IMR-90 (cell line): ENCODE measurements at regions not wholly inside any gene's neighbourhood (a gene's known extent, or its start where the extent isn't known, plus 50 kb on each side); places are given as distances from the start of the nearest gene placed in this dataset.

Source experiments
- ATAC-seq: fragments of 200-7000 bp; cut with Tn5 transposase; 2 replicates; pipeline ENCODE4 v1.9.1; 2020; ENCODE audit warnings: low read depth, mild to moderate bottlenecking, moderate library complexity
- BruUV-seq: library from RNA; stranded (reverse); fragments of 400-500 nt; replicated peaks from 2 replicates; lab custom pipeline; 2021; lab: Mats Ljungman, UMichigan
- CTCF ChIA-PET: fragments of 300-600 bp; formaldehyde crosslinking; extraction: SDS; loops from one replicate; lab custom pipeline; 2021; ENCODE audit warnings: antibody characterized with exemption; lab: Yijun Ruan, JAX
- POLR2A ChIA-PET: fragments of 300-600 bp; sonication (Branson Sonifier 250); formaldehyde crosslinking; loops from one replicate; lab custom pipeline; 2022; ENCODE audit warnings: antibody characterized with exemption; ENCODE audit not compliant: unreplicated experiment; lab: Charles Lee
- DNase-seq: peaks from one replicate; pipeline ENCODE4 v3.0.0; 2013
- H2AFZ ChIP-seq: replicated peaks from 2 replicates; pipeline ENCODE3; 2013; ENCODE audit warnings: low read length, mild to moderate bottlenecking; ENCODE audit not compliant: poor library complexity
- H2AK5ac ChIP-seq: 2 replicates; pipeline ENCODE4 v1.6.1; 2013; ENCODE audit warnings: low read depth, low read length, inconsistent platforms
- H2AK9ac ChIP-seq: replicated peaks from 2 replicates; pipeline ENCODE3; 2013; ENCODE audit warnings: mild to moderate bottlenecking, low read depth, low read length, moderate library complexity; ENCODE audit not compliant: poor library complexity
- H2BK120ac ChIP-seq: 2 replicates; pipeline ENCODE4 v1.6.1; 2013; ENCODE audit warnings: low read depth, low read length, inconsistent platforms
- H2BK15ac ChIP-seq: 3 replicates; pipeline ENCODE4 v1.6.1; 2013; ENCODE audit warnings: low read depth, low read length, inconsistent platforms
- H2BK20ac ChIP-seq: 2 replicates; pipeline ENCODE4 v1.6.1; 2013; ENCODE audit warnings: low read depth, mild to moderate bottlenecking, inconsistent platforms, low read length, moderate library complexity
- H2BK5ac ChIP-seq: 2 replicates; pipeline ENCODE4 v1.6.1; 2013; ENCODE audit warnings: mild to moderate bottlenecking, low read depth, low read length, inconsistent platforms; ENCODE audit not compliant: poor library complexity, severe bottlenecking
- H3K14ac ChIP-seq: replicated peaks from 2 replicates; pipeline ENCODE4 v1.6.1; 2013; ENCODE audit warnings: low read depth, low read length, inconsistent platforms
- H3K18ac ChIP-seq: 2 replicates; pipeline ENCODE4 v1.6.1; 2013; ENCODE audit warnings: low read depth, low read length, control low read depth
- H3K23ac ChIP-seq: 2 replicates; pipeline ENCODE4 v1.6.1; 2013; ENCODE audit warnings: low read depth, low read length, inconsistent platforms
- H3K27ac ChIP-seq: 2 replicates; pipeline ENCODE4 v1.5.1; 2013; ENCODE audit warnings: mild to moderate bottlenecking, control low read depth, low read length; ENCODE audit not compliant: insufficient read depth
- H3K27me3 ChIP-seq: 2 replicates; pipeline ENCODE4 v1.6.1; 2013; ENCODE audit warnings: low read length; ENCODE audit not compliant: control insufficient read depth, insufficient read depth
- H3K36me3 ChIP-seq: 2 replicates; pipeline ENCODE4 v1.6.1; 2013; ENCODE audit warnings: low read length, mixed read lengths; ENCODE audit not compliant: control insufficient read depth, insufficient read depth
- H3K4ac ChIP-seq: 2 replicates; pipeline ENCODE4 v1.6.1; 2013; ENCODE audit warnings: low read depth, low read length, inconsistent platforms
- H3K4me1 ChIP-seq: 2 replicates; pipeline ENCODE4 v1.6.1; 2013; ENCODE audit warnings: low read length, mixed read lengths; ENCODE audit not compliant: control insufficient read depth, insufficient read depth
- H3K4me2 ChIP-seq: 2 replicates; pipeline ENCODE4 v1.6.1; 2013; ENCODE audit warnings: low read depth, mild to moderate bottlenecking, control low read depth, low read length, moderate library complexity
- H3K4me3 ChIP-seq: 2 replicates; pipeline ENCODE4 v1.5.1; 2013; ENCODE audit warnings: low read depth, mild to moderate bottlenecking, control low read depth, low read length, moderate library complexity; ENCODE audit not compliant: insufficient read depth
- H3K56ac ChIP-seq: 2 replicates; pipeline ENCODE4 v1.6.1; 2013; ENCODE audit warnings: low read length, inconsistent platforms; ENCODE audit not compliant: insufficient read depth; ENCODE audit errors: extremely low read depth
- H3K79me1 ChIP-seq, 2 experiments: 2 replicates each; pipeline ENCODE4 v1.6.1; 2013; ENCODE audit warnings: low read length in 2 of 2, inconsistent platforms in 1 of 2, low read depth in 1 of 2
- H3K9ac ChIP-seq: 2 replicates; pipeline ENCODE4 v1.6.1; 2013; ENCODE audit warnings: low read depth, low read length, control low read depth
- H3K9me1 ChIP-seq: 2 replicates; pipeline ENCODE4 v1.6.1; 2013; ENCODE audit warnings: low read length, inconsistent platforms; ENCODE audit not compliant: insufficient read depth
- H3K9me3 ChIP-seq: 2 replicates; pipeline ENCODE4 v1.6.1; 2013; ENCODE audit warnings: low read length; ENCODE audit not compliant: control insufficient read depth, insufficient read depth
- H4K20me1 ChIP-seq: 2 replicates; pipeline ENCODE4 v1.6.1; 2013; ENCODE audit warnings: low read length, inconsistent platforms; ENCODE audit not compliant: insufficient read depth
- H4K5ac ChIP-seq: 2 replicates; pipeline ENCODE4 v1.6.1; 2013; ENCODE audit warnings: mild to moderate bottlenecking, low read depth, low read length, control low read depth
- H4K8ac ChIP-seq, 2 experiments: 2 replicates each; pipeline ENCODE4 v1.6.1; 2013; ENCODE audit warnings: low read depth in 2 of 2, low read length in 2 of 2, control low read depth in 1 of 2, inconsistent platforms in 1 of 2
- H4K91ac ChIP-seq: 2 replicates; pipeline ENCODE4 v1.6.1; 2013; ENCODE audit warnings: low read depth, low read length, inconsistent platforms; ENCODE audit not compliant: insufficient read depth
- BHLHE40 ChIP-seq: fragments of 150-350 bp; IDR thresholded peaks from 2 replicates; pipeline ENCODE4 v1.6.1; 2016; ENCODE audit warnings: mild to moderate bottlenecking, low read depth, low read length
- CEBPB ChIP-seq: IDR thresholded peaks from 2 replicates; pipeline ENCODE4 v1.6.1; 2012; ENCODE audit warnings: low read depth, low read length, improper control_type of control experiment
- CTCF ChIP-seq: conservative IDR thresholded peaks from 2 replicates; pipeline ENCODE4 v1.5.1; 2012; ENCODE audit warnings: mild to moderate bottlenecking, low read depth, low read length, improper control_type of control experiment
- FOS ChIP-seq: fragments of 150-350 bp; IDR thresholded peaks from 2 replicates; pipeline ENCODE4 v1.6.1; 2016; ENCODE audit warnings: low read depth, low read length
- RAD21 ChIP-seq: IDR thresholded peaks from 2 replicates; pipeline ENCODE4 v1.6.1; 2012; ENCODE audit warnings: low read length, improper control_type of control experiment
- WGBS, 2 experiments: methylation state at CpG; one replicate each; pipeline versions ENCODE4 v1.1.5 to v1.1.7; 2013; ENCODE audit warnings: missing lambda C conversion rate in 2 of 2; ENCODE audit not compliant: insufficient read length in 1 of 2; ENCODE audit errors: extremely low coverage in 2 of 2; 5-methylcytosine and 5-hydroxymethylcytosine counted together
- dilution Hi-C: fragments of 300-500 bp; cut with HindIII; formaldehyde crosslinking; loops from one replicate; pipeline ENCODE4 v1.14.3; 2018; ENCODE audit warnings: low sequenced_read_pairs; ENCODE audit not compliant: unreplicated experiment
- in situ Hi-C: fragments of 300-500 bp; cut with MboI; formaldehyde crosslinking; loops from 3 replicates; pipeline ENCODE4 v1.14.3; 2019; ENCODE audit warnings: low sequenced_read_pairs, inconsistent platforms, mixed read lengths
- intact Hi-C: fragments of 100-400 bp; cut with micrococcal nuclease; formaldehyde crosslinking; loops from 2 replicates; pipeline ENCODE4 v1.10.0; 2022

GRCh38 chr3:132867956-132868355 is 145.7 kb upstream of the NPHP3 start:
- no peak overlapping the region for H3K23ac ChIP-seq
- no peak overlapping the region for H2AK9ac ChIP-seq
- ChIA-PET POLR2A (no interaction called here), CTCF (no interaction called here)
- H3K9me1 ChIP-seq = no peaks in the 10 kb centered on the region
- H2AK5ac ChIP-seq = no peak overlapping the region
- in situ Hi-C loops = no loop called here
- no peak overlapping the region for H4K91ac ChIP-seq
- TF ChIP-seq CTCF (no peak), CEBPB (peak; percentile 44; the same call in 1 of the 2 replicates), BHLHE40 (no peak), FOS (no peak), RAD21 (no peak)
- WGBS, 2 experiments = no CpG with 5 or more reads among the region's 1 CpG
- ATAC-seq (no peak), DNase-seq (peak; percentile 11)
- H3K79me1 ChIP-seq = no peaks in the 10 kb centered on the region
- H3K9ac ChIP-seq = no peak overlapping the region
- no peak overlapping the region for H3K4me3 ChIP-seq
- H2AFZ ChIP-seq = no peak overlapping the region
- dilution Hi-C loops = no loop called here
- no TSS peak for BruUV-seq
- no peak overlapping the region for H3K56ac ChIP-seq
- no peak overlapping the region for H2BK15ac ChIP-seq
- no peak overlapping the region for H4K8ac ChIP-seq
- H2BK120ac ChIP-seq = no peak overlapping the region
- H4K5ac ChIP-seq = no peak overlapping the region
- H4K20me1 ChIP-seq = no peaks in the 10 kb centered on the region
- intact Hi-C loops = no loop called here
- peaks cover 5% of the 10 kb centered on the region; the same call in 1 of the 2 replicates for H3K27me3 ChIP-seq
- no peak overlapping the region for H3K4ac ChIP-seq
- no peak overlapping the region for H2BK5ac ChIP-seq
- no peak overlapping the region for H2BK20ac ChIP-seq
- no peak overlapping the region for H3K18ac ChIP-seq
- no peaks in the 10 kb centered on the region for H3K4me1 ChIP-seq
- no peaks in the 10 kb centered on the region for H3K9me3 ChIP-seq
- no peak overlapping the region for H3K14ac ChIP-seq
- H3K4me2 ChIP-seq = no peak overlapping the region
- no peaks in the 10 kb centered on the region for H3K36me3 ChIP-seq
- H3K27ac ChIP-seq = no peak overlapping the region
